Ovary (tissue), 7 donors: ENCODE measurements at regions not wholly inside any gene's neighbourhood (a gene's known extent, or its start where the extent isn't known, plus 50 kb on each side); places are given as distances from the start of the nearest gene placed in this dataset.
"Not testable (repeated sequence)": the region's sequence is repeated elsewhere in the genome, so short reads cannot be mapped to it uniquely, and the experiment has no call there.

ENCODE experiments used
- DNase-seq, 5 donors: peaks; one replicate each; pipeline ENCODE4 v3.0.0-alpha.2; 2019 to 2020
- H3K27ac ChIP-seq, 2 donors: fragments of 200-600 bp; one replicate each; pipeline versions ENCODE4 v1.5.1 to v1.8.0; 2019 to 2022
- H3K27me3 ChIP-seq: fragments of 200-600 bp; one replicate; pipeline ENCODE4 v1.8.0; 2022
- H3K36me3 ChIP-seq: fragments of 200-600 bp; sonication (generic); one replicate; pipeline ENCODE4 v1.5.1; 2019
- H3K4me1 ChIP-seq: one replicate; pipeline ENCODE4 v1.8.1; 2013; ENCODE audit warnings: mild to moderate bottlenecking, moderate library complexity; ENCODE audit not compliant: insufficient read depth
- H3K4me3 ChIP-seq: fragments of 200-600 bp; sonication (generic); one replicate; pipeline ENCODE4 v1.5.1; 2017
- H3K9me3 ChIP-seq, 2 donors: fragments of 200-600 bp in 1 of 2; sonication (generic) in 1 of 2; one replicate each; pipeline versions ENCODE4 v1.5.1 to v1.8.1; 2013 to 2019; ENCODE audit warnings: mild to moderate bottlenecking in 1 of 2, moderate library complexity in 1 of 2
- EP300 ChIP-seq: sonication (generic); formaldehyde crosslinking; IDR thresholded peaks from one replicate; pipeline ENCODE4 v1.6.1; 2017; ENCODE audit warnings: antibody characterized with exemption
- POLR2A ChIP-seq: fragments of 450-650 bp; IDR thresholded peaks from one replicate; pipeline ENCODE4 v1.6.1; 2017; ENCODE audit warnings: antibody characterized with exemption, mild to moderate bottlenecking, moderate library complexity
- WGBS, 3 donors: extraction: QIAGEN DNeasy Blood & Tissue Kit in 1 of 3; methylation state at CpG; one replicate each; pipeline versions ENCODE4 v1.1.5 to v1.1.7; 2013 to 2017; 5-methylcytosine and 5-hydroxymethylcytosine counted together
- intact Hi-C, 4 donors: fragments of 100-400 bp; cut with DNase I; formaldehyde crosslinking; loops; one replicate each; pipeline versions ENCODE4 v1.11.0 to v1.15.1; 2022 to 2023
- TF ChIP-seq, protein P1 (sequence below), 3 donors: fragments of 450-650 bp in 2 of 3; fragments of 200-600 bp in 1 of 3; IDR thresholded peaks; one replicate each; pipeline versions ENCODE4 v1.5.1 to v1.8.0; 2016 to 2022; ENCODE audit warnings: antibody characterized with exemption in 3 of 3, mild to moderate bottlenecking in 1 of 3
- donor health status: DM: no; HTN: no; CAD: no; lungs with moderate emphysema.
- donor health status: DM: no; HTN: no; CAD: no.
- donor health status: Bipolar disorder and iron deficiency.
- donor health status: DM: no; HTN: no; CAD: no.
- donor health status: DM: yes; HTN: yes; CAD: no.

GRCh38 chr10:100662067-100662466 lies 83.3 kb upstream of the PAX2 start:
- H3K9me3 ChIP-seq, result no peaks in the 10 kb centered on the region
- no peak for TF ChIP-seq POLR2A
- TF ChIP-seq EP300, result no peak
- TF ChIP-seq, protein P1, sequence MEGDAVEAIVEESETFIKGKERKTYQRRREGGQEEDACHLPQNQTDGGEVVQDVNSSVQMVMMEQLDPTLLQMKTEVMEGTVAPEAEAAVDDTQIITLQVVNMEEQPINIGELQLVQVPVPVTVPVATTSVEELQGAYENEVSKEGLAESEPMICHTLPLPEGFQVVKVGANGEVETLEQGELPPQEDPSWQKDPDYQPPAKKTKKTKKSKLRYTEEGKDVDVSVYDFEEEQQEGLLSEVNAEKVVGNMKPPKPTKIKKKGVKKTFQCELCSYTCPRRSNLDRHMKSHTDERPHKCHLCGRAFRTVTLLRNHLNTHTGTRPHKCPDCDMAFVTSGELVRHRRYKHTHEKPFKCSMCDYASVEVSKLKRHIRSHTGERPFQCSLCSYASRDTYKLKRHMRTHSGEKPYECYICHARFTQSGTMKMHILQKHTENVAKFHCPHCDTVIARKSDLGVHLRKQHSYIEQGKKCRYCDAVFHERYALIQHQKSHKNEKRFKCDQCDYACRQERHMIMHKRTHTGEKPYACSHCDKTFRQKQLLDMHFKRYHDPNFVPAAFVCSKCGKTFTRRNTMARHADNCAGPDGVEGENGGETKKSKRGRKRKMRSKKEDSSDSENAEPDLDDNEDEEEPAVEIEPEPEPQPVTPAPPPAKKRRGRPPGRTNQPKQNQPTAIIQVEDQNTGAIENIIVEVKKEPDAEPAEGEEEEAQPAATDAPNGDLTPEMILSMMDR (IDR thresholded peaks at IDR 0.05), result no peak
- no peaks in the 10 kb centered on the region for H3K27me3 ChIP-seq
- H3K27ac ChIP-seq, result no peak overlapping the region
- no peak overlapping the region for H3K4me3 ChIP-seq
- no peaks in the 10 kb centered on the region for H3K4me1 ChIP-seq
- WGBS, 3 donors, result 43 to 66% (median 53%) methylated on average over 7 of the region's 7 CpGs
- no peak for DNase-seq
- intact Hi-C loops, result no loop called here
- H3K36me3 ChIP-seq, result no peaks in the 10 kb centered on the region

GRCh38 chr10:100664316-100665149 lies 80.8 kb upstream of the PAX2 start:
- H3K27me3 ChIP-seq, result no peaks in the 10 kb centered on the region
- TF ChIP-seq EP300 (no peak), POLR2A (no peak)
- TF ChIP-seq, protein P1 (IDR thresholded peaks at IDR 0.05), result no peak
- WGBS, 3 donors, result 33 to 44% (median 41%) methylated on average over 6 of the region's 6 CpGs
- DNase-seq, result no peak
- intact Hi-C loops, result no loop called here
- no peaks in the 10 kb centered on the region for H3K36me3 ChIP-seq
- no peak overlapping the region for H3K27ac ChIP-seq
- no peaks in the 10 kb centered on the region for H3K9me3 ChIP-seq
- H3K4me3 ChIP-seq, result no peak overlapping the region
- no peaks in the 10 kb centered on the region for H3K4me1 ChIP-seq

DNA sequence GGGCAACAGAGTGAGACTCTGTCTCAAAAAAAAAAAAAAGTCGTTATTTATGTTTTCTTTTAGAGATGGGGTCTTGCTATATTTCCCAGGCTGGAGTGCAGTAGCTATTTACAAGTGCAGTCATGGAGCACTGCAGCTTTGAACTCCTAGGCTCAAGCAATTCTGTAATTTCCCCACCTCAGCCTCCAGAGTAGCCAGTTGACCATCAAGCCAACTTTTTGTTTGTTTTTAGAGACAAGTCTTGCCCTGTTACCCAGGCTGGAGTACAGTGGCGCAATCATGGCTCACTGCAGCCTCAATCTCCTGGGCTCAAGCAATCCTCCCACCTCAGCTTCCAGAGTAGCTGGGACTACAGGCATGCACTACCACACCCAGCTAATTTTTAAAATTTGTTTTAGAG lies 78.7 kb upstream of the PAX2 start:
- 68 to 87% (median 79%) methylated on average over 2 of the region's 2 CpGs for WGBS, 3 donors
- H3K36me3 ChIP-seq, H3K4me3 ChIP-seq, H3K27ac ChIP-seq, DNase-seq, H3K27me3 ChIP-seq, intact Hi-C loops, H3K4me1 ChIP-seq, H3K9me3 ChIP-seq: not testable (repeated sequence)

DNA sequence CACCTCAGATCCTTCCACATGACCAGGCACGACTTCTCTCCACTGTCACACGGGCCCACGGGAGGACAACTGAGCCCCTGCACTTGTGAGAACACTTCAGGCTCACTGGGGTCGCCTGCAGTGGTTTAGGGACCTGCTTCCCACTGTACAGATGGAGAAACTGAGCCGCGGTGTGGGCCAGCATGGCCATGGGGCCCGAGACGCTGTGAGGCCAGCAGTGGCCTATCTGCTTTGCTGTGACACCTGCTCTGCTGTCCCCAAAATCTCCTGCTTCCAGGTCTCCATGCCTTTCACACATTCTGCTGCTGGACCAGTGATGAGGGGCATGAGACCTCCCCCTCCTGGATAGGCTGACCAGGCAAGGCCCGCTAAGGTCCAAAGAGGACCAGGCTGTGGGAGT lies 75.8 kb upstream of the PAX2 start:
- H3K27me3 ChIP-seq, result no peaks in the 10 kb centered on the region
- H3K4me3 ChIP-seq, result no peak overlapping the region
- no peaks in the 10 kb centered on the region for H3K4me1 ChIP-seq
- no peaks in the 10 kb centered on the region for H3K9me3 ChIP-seq
- 56 to 71% (median 68%) methylated on average over 9 of the region's 9 CpGs for WGBS, 3 donors
- intact Hi-C loops, result no loop called here
- H3K36me3 ChIP-seq, result no peaks in the 10 kb centered on the region
- TF ChIP-seq EP300 (no peak), POLR2A (no peak)
- TF ChIP-seq, protein P1 (IDR thresholded peaks at IDR 0.05), result no peak
- DNase-seq, result no peak
- H3K27ac ChIP-seq, result no peak overlapping the region

- intact Hi-C loops, result no loop called here
- no peaks in the 10 kb centered on the region for H3K27me3 ChIP-seq
- no peak overlapping the region for H3K27ac ChIP-seq
- TF ChIP-seq, protein P1 (IDR thresholded peaks at IDR 0.05), result no peak
- TF ChIP-seq POLR2A (no peak), EP300 (no peak)
- no peaks in the 10 kb centered on the region for H3K9me3 ChIP-seq
- H3K36me3 ChIP-seq, result no peaks in the 10 kb centered on the region
- H3K4me1 ChIP-seq, result no peaks in the 10 kb centered on the region
- WGBS, 3 donors, result 35 to 49% (median 36%) methylated on average over 6 of the region's 6 CpGs
- H3K4me3 ChIP-seq, result no peak overlapping the region
- no peak for DNase-seq
These were observed 75.0 kb upstream of the PAX2 start for GRCh38 chr10:100670368-100670767.
